ENCODE measurements at regions not wholly inside any gene's neighbourhood (a gene's known extent, or its start where the extent isn't known, plus 50 kb on each side); places are given as distances from the start of the nearest gene placed in this dataset.

DNA sequence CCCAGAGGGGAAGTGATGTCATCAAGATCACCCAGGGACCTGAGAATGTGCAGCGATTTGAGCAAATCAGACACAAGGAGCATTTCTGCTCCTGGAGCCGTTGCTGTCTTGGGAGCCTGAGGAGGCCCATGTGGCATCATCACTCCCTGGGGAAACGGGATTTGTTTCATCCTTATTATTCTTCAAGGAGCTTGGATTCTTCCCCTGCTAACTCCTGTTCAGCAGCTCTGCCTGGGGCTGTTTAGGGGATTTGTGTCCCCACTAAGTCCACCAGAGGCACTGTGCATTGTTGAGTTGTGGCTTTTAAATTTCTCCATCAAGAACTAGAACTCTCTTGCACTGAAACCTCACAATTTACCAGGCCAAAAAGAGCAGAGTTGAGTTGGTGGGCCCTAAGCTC is 104.2 kb upstream of the MSX1 start:
- no peak overlapping the region for H3K18ac ChIP-seq (ENCODE audit: low read length)
- H3K27ac ChIP-seq (replicated peaks; ENCODE audit: low read length) = no peak overlapping the region
- H3K4ac ChIP-seq (ENCODE audit: low read length) = no peak overlapping the region
- no peak overlapping the region for H4K8ac ChIP-seq (ENCODE audit: low read depth, low read length)
- no peak overlapping the region for H2BK120ac ChIP-seq (ENCODE audit: low read depth, low read length)
- WGBS, 2 donors (ENCODE audit: extremely low coverage in 2 of 2, insufficient read length in 2 of 2, insufficient replicate concordance in 1 of 2) = no CpG with 5 or more reads among the region's 3 CpGs
- H3K14ac ChIP-seq (ENCODE audit: low read length) = no peak overlapping the region
- H2BK12ac ChIP-seq (ENCODE audit: low read length) = no peak overlapping the region
- H3K9me3 ChIP-seq (replicated peaks in 1 of 2; ENCODE audit: control insufficient read depth in 2 of 2, insufficient read depth in 1 of 2, low read depth in 1 of 2, low read length in 2 of 2) = no peaks in the 10 kb centered on the region
- H2AK5ac ChIP-seq (ENCODE audit: low read depth, low read length) = no peak overlapping the region
- H4K91ac ChIP-seq (ENCODE audit: low read depth, low read length, poor library complexity) = no peak overlapping the region
- DNase-seq (ENCODE audit: low spot score) = no peak
- no peak overlapping the region for H3K9ac ChIP-seq (ENCODE audit: low read depth, low read length, poor library complexity)
- no peaks in the 10 kb centered on the region for H3K36me3 ChIP-seq (replicated peaks in 1 of 2; ENCODE audit: control insufficient read depth in 2 of 2, insufficient read depth in 2 of 2, low read length in 2 of 2)
- no peaks in the 10 kb centered on the region for H3K79me1 ChIP-seq (ENCODE audit: low read depth, low read length)
- no peak overlapping the region for H2AFZ ChIP-seq (ENCODE audit: low read length)
- no peak overlapping the region for H2BK15ac ChIP-seq (ENCODE audit: low read length)
- H3K23ac ChIP-seq (ENCODE audit: low read depth, low read length, poor library complexity) = no peak overlapping the region
- no peak overlapping the region for H3K4me3 ChIP-seq (ENCODE audit: low read length in 2 of 2)
- peaks cover 0 to 4% (median 0%) of the 10 kb centered on the region in 3 experiments for H3K27me3 ChIP-seq (ENCODE audit: control insufficient read depth in 3 of 3, insufficient read depth in 3 of 3, low read depth in 1 of 3, low read length in 3 of 3)
- H3K4me2 ChIP-seq (ENCODE audit: insufficient read depth, low read length, poor library complexity, severe bottlenecking) = no peak overlapping the region
- H2BK5ac ChIP-seq (ENCODE audit: low read length) = no peak overlapping the region
- H3K4me1 ChIP-seq (ENCODE audit: control insufficient read depth in 2 of 2, insufficient read depth in 1 of 2, low read depth in 1 of 2, low read length in 2 of 2) = peaks cover 11 to 16% of the 10 kb centered on the region in 2 donors

DNA sequence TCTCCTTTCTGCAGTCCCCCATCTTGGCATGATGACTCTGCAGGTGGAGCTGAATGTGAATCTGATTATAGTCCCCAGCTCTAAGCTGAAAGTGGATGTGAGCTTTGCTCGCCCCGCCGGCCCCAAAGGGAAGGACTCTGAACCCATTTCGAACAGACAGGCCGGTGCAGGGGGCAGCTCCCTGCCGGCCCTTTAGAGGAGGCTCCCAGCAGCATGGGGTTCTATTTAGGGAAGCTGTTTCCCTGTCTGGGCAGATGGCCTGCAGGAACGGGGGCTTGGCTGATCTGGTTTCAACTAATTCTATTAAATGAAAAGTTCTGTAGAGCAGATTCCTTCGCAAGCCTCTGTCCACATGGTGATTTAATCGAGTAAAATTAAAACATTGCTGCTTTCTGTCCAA is 104.8 kb upstream of the MSX1 start:
- Histone ChIP-seq H3K18ac (ENCODE audit: low read length) (no peak overlapping the region), H3K4me1 (ENCODE audit: control insufficient read depth in 2 of 2, insufficient read depth in 1 of 2, low read depth in 1 of 2, low read length in 2 of 2) (peaks cover 10 to 16% of the 10 kb centered on the region in 2 donors), H3K4ac (ENCODE audit: low read length) (no peak overlapping the region), H3K9me3 (replicated peaks in 1 of 2; ENCODE audit: control insufficient read depth in 2 of 2, insufficient read depth in 1 of 2, low read depth in 1 of 2, low read length in 2 of 2) (no peaks in the 10 kb centered on the region), H3K4me2 (ENCODE audit: insufficient read depth, low read length, poor library complexity, severe bottlenecking) (no peak overlapping the region), H2BK5ac (ENCODE audit: low read length) (no peak overlapping the region), H3K27me3 (ENCODE audit: control insufficient read depth in 3 of 3, insufficient read depth in 3 of 3, low read depth in 1 of 3, low read length in 3 of 3) (no peaks in the 10 kb centered on the region), H4K8ac (ENCODE audit: low read depth, low read length) (no peak overlapping the region), H2BK120ac (ENCODE audit: low read depth, low read length) (no peak overlapping the region), H3K27ac (replicated peaks; ENCODE audit: low read length) (no peak overlapping the region), H3K36me3 (replicated peaks in 1 of 2; ENCODE audit: control insufficient read depth in 2 of 2, insufficient read depth in 2 of 2, low read length in 2 of 2) (no peaks in the 10 kb centered on the region), H2AK5ac (ENCODE audit: low read depth, low read length) (no peak overlapping the region), H3K79me1 (ENCODE audit: low read depth, low read length) (no peaks in the 10 kb centered on the region), H4K91ac (ENCODE audit: low read depth, low read length, poor library complexity) (no peak overlapping the region), H3K14ac (ENCODE audit: low read length) (no peak overlapping the region), H3K23ac (ENCODE audit: low read depth, low read length, poor library complexity) (no peak overlapping the region), H3K9ac (ENCODE audit: low read depth, low read length, poor library complexity) (no peak overlapping the region), H2BK15ac (ENCODE audit: low read length) (no peak overlapping the region), H2AFZ (ENCODE audit: low read length) (no peak overlapping the region), H2BK12ac (ENCODE audit: low read length) (no peak overlapping the region), H3K4me3 (ENCODE audit: low read length in 2 of 2) (no peak overlapping the region)
- WGBS, 2 donors (ENCODE audit: extremely low coverage in 2 of 2, insufficient read length in 2 of 2, insufficient replicate concordance in 1 of 2) = no CpG with 5 or more reads among the region's 9 CpGs
- DNase-seq (ENCODE audit: low spot score) = no peak

- Histone ChIP-seq H2BK5ac (ENCODE audit: low read length) (no peak overlapping the region), H3K9ac (ENCODE audit: low read depth, low read length, poor library complexity) (no peak overlapping the region), H3K27ac (replicated peaks; ENCODE audit: low read length) (no peak overlapping the region), H3K9me3 (replicated peaks in 1 of 2; ENCODE audit: control insufficient read depth in 2 of 2, insufficient read depth in 1 of 2, low read depth in 1 of 2, low read length in 2 of 2) (no peaks in the 10 kb centered on the region), H3K4ac (ENCODE audit: low read length) (no peak overlapping the region), H4K91ac (ENCODE audit: low read depth, low read length, poor library complexity) (no peak overlapping the region), H3K18ac (ENCODE audit: low read length) (no peak overlapping the region), H3K4me2 (ENCODE audit: insufficient read depth, low read length, poor library complexity, severe bottlenecking) (no peak overlapping the region), H2AFZ (ENCODE audit: low read length) (no peak overlapping the region), H3K79me1 (ENCODE audit: low read depth, low read length) (no peaks in the 10 kb centered on the region), H2AK5ac (ENCODE audit: low read depth, low read length) (no peak overlapping the region), H3K23ac (ENCODE audit: low read depth, low read length, poor library complexity) (no peak overlapping the region), H2BK120ac (ENCODE audit: low read depth, low read length) (no peak overlapping the region), H3K4me1 (ENCODE audit: control insufficient read depth in 2 of 2, insufficient read depth in 1 of 2, low read depth in 1 of 2, low read length in 2 of 2) (peaks cover under 1 to 16% of the 10 kb centered on the region in 2 donors), H3K27me3 (ENCODE audit: control insufficient read depth in 3 of 3, insufficient read depth in 3 of 3, low read depth in 1 of 3, low read length in 3 of 3) (no peaks in the 10 kb centered on the region), H2BK15ac (ENCODE audit: low read length) (no peak overlapping the region), H3K4me3 (ENCODE audit: low read length in 2 of 2) (no peak overlapping the region), H4K8ac (ENCODE audit: low read depth, low read length) (no peak overlapping the region), H3K36me3 (replicated peaks in 1 of 2; ENCODE audit: control insufficient read depth in 2 of 2, insufficient read depth in 2 of 2, low read length in 2 of 2) (no peaks in the 10 kb centered on the region), H2BK12ac (ENCODE audit: low read length) (no peak overlapping the region), H3K14ac (ENCODE audit: low read length) (no peak overlapping the region)
- no peak for DNase-seq (ENCODE audit: low spot score)
- WGBS, 2 donors (ENCODE audit: extremely low coverage in 2 of 2, insufficient read length in 2 of 2, insufficient replicate concordance in 1 of 2) = no CpG with 5 or more reads among the region's 7 CpGs
These were observed 105.8 kb upstream of the MSX1 start for GRCh38 chr4:4753643-4754042.

DNA sequence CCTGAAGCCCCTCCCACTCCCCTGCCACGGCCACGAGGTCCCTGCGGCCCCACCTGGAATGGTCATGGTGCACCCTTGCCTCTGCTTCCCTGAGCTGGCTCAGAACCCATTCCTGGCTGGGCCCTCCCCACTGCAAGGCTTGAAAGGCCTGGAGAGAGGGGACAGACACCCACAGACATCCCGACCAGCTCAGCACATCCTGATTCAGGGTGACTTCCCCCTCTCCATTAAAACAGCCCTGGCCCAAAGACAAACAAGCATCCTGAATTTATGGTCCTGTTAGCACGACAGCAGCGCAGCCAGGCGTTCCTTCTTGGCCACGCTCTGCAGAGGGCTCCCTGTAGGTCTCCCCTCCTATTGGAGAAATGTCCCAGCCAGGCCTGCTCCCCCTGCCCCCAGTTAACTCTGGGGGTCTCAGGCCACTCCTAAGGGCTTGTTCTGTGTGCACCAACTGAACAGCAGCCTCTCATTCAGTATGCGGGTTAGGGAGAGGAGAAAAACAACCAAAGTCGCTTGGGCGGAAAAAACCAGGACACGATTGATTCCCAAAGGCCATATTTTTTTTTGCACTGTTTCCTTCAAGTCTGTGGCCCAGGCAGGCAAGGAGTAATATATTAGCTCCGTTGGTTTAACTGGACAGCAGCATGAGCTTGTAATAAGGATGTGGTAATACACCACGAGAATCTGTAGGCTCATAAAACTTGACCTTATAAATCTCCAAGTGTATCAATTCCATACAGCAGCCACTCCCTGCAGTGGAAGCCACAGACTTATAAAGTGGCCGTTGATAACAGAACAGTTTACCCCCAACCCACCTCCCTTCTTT is 106.7 kb upstream of the MSX1 start:
- Histone ChIP-seq H3K4ac (ENCODE audit: low read length) (no peak overlapping the region), H2AFZ (ENCODE audit: low read length) (no peak overlapping the region), H3K27me3 (ENCODE audit: control insufficient read depth in 3 of 3, insufficient read depth in 3 of 3, low read depth in 1 of 3, low read length in 3 of 3) (no peaks in the 10 kb centered on the region), H3K14ac (ENCODE audit: low read length) (no peak overlapping the region), H3K79me1 (ENCODE audit: low read depth, low read length) (no peaks in the 10 kb centered on the region), H3K9me3 (replicated peaks in 1 of 2; ENCODE audit: control insufficient read depth in 2 of 2, insufficient read depth in 1 of 2, low read depth in 1 of 2, low read length in 2 of 2) (no peaks in the 10 kb centered on the region), H3K23ac (ENCODE audit: low read depth, low read length, poor library complexity) (no peak overlapping the region), H2BK5ac (ENCODE audit: low read length) (no peak overlapping the region), H2BK12ac (ENCODE audit: low read length) (no peak overlapping the region), H3K4me3 (ENCODE audit: low read length in 2 of 2) (no peak overlapping the region), H3K18ac (ENCODE audit: low read length) (peak overlapping the region; percentile 22), H3K9ac (ENCODE audit: low read depth, low read length, poor library complexity) (no peak overlapping the region), H2BK120ac (ENCODE audit: low read depth, low read length) (no peak overlapping the region), H2AK5ac (ENCODE audit: low read depth, low read length) (no peak overlapping the region), H4K91ac (ENCODE audit: low read depth, low read length, poor library complexity) (no peak overlapping the region), H3K36me3 (replicated peaks in 1 of 2; ENCODE audit: control insufficient read depth in 2 of 2, insufficient read depth in 2 of 2, low read length in 2 of 2) (no peaks in the 10 kb centered on the region), H3K27ac (replicated peaks; ENCODE audit: low read length) (no peak overlapping the region), H3K4me2 (ENCODE audit: insufficient read depth, low read length, poor library complexity, severe bottlenecking) (no peak overlapping the region), H3K4me1 (ENCODE audit: control insufficient read depth in 2 of 2, insufficient read depth in 1 of 2, low read depth in 1 of 2, low read length in 2 of 2) (peaks cover 0 to 16% of the 10 kb centered on the region in 2 donors), H2BK15ac (ENCODE audit: low read length) (no peak overlapping the region), H4K8ac (ENCODE audit: low read depth, low read length) (no peak overlapping the region)
- WGBS, 2 donors (ENCODE audit: extremely low coverage in 2 of 2, insufficient read length in 2 of 2, insufficient replicate concordance in 1 of 2) = no CpG with 5 or more reads among the region's 15 CpGs
- DNase-seq (ENCODE audit: low spot score) = no peak
